ENCODE measurements at regions not wholly inside any gene's neighbourhood (a gene's known extent, or its start where the extent isn't known, plus 50 kb on each side); places are given as distances from the start of the nearest gene placed in this dataset.
"Not testable (repeated sequence)": the region's sequence is repeated elsewhere in the genome, so short reads cannot be mapped to it uniquely, and the experiment has no call there.

GRCh38 chr9:42239445-42240260 lies 56.2 kb downstream of the SPATA31A6 start:
- DNase-seq (ENCODE audit: low read depth): not testable (repeated sequence)

GRCh38 chr9:42240261-42240579 lies 56.8 kb downstream of the SPATA31A6 start:
- not testable (repeated sequence) for DNase-seq (ENCODE audit: low read depth)

DNA sequence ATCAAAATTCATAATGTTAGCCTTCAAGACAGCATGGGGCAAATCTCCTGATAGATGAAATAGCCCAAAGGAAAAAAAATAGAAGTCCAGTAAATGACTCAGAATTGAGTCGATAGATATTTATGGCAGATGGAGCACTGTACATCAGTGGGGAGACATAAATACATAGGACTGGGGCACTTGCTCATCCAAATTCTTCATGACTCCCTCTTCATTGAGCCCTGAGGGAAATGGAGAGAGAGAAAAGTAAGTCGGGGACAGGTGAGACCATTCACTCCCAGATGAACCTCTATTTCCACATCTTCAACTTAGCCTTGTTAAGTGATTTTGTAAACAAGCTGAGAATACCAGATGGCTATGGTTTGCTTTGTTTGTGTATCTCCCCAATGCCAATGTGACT lies 59.8 kb downstream of the SPATA31A6 start:
- not testable (repeated sequence) for DNase-seq (ENCODE audit: low read depth)

DNA sequence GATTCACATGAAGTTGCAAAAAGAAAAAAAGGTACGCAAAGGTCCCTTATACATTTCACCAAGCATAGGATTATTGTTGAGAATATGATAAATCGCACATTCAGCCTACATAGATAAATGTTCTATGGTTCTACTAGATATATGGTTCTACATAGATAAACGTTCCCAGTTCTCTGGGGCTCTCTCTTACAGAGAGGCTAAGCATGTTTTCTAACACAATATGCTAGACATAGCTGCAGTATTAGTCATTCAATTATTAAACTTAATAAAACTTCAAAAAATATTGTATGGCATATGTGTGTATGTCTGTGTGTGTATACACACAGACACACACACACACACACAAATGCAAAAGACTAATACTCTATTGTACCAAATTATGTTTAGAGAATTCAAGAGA lies 60.4 kb downstream of the SPATA31A6 start:
- DNase-seq (ENCODE audit: low read depth): not testable (repeated sequence)

GRCh38 chr9:42268729-42269128 lies 85.3 kb downstream of the SPATA31A6 start:
- DNase-seq (ENCODE audit: low read depth): not testable (repeated sequence)

- DNase-seq (ENCODE audit: low read depth): not testable (repeated sequence)
Observed at GRCh38 chr9:42269171-42269570, 85.7 kb downstream of the SPATA31A6 start.

DNA sequence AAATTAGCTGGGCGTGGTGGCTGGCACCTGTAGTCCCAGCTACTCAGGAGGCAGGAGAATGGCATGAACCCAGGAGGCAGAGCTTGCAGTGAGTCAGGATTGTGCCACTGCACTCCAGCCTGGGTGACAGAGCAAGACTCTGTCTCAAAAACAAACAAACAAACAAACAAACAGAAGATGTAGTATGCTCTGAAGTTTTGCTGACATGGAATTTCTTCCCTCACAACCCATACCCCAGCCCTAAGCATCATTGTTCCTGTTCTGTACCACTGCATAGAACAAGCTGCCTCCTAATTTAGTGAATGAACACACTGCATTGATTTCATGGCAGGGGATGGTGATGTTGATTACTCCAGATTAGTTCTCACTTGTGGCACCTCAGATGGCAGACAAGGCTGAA lies 89.7 kb downstream of the SPATA31A6 start:
- not testable (repeated sequence) for DNase-seq (ENCODE audit: low read depth)

GRCh38 chr9:42275141-42275540 lies 91.7 kb downstream of the SPATA31A6 start:
- DNase-seq (ENCODE audit: low read depth): no peak

DNA sequence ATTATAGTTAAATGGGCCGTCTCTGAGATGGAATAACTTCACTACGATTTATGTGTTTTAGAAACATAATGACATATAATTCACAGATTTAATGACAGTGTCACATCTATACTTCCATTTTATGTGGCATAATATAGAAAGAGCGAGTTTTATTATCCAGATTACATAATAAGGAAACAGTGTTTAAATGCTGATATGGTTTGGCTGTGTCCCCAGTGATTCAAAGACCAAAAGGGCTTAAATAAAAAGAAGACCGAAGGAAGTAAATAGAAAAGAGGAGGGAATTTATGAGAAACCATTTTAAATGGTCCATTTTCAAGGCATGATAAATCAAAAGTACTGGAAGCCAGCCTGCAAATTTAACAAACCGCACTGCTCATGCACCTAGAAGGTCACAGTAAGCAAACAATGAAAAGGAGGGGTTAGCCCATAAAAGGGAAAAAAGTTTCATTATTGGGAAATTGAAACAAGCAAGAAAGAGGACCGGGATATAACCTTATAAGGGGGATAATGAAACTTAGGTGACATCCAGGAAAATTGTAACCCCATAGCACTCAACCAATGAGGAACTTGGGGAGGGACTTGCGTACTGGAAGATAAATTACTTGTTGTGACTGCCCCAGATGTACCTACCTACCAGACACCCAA lies 99.2 kb downstream of the SPATA31A6 start:
- peak; percentile 2 for DNase-seq (ENCODE audit: low read depth)

- not testable (repeated sequence) for DNase-seq (ENCODE audit: low read depth)
Observed at GRCh38 chr9:42283179-42283543, 99.7 kb downstream of the SPATA31A6 start.

DNA sequence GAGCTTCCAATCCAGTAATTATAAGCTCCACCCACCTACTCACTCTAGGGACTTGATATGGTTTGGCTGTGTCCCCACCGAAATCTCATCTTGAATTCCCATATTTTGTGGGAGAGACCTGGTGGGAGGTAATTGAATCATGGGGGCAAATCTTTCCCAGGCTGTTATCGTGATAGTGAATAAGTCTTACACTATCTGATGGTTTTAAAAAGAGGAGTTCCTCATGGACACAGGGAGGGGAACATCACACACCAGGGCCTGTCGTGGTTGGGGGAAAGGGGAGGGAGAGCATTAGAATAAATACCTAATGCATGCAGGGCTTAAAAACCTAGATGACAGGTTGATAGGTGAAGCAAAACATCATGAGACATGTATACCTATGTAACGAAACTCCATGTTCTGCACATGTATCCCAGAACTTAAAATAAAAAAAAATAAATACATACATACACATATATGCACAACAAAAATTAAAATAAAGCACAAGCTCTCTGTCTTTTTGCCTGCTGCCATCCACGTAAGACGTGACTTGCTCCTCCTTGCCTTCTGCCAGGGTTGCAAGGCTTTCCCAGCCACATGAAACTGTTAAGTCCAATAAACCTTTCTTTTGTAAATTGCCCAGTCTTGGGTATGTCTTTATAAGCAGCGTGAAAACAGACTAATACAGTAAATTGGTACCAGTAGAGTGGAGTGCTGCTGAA lies 102.8 kb downstream of the SPATA31A6 start:
- DNase-seq (ENCODE audit: low read depth): not testable (repeated sequence)

DNA sequence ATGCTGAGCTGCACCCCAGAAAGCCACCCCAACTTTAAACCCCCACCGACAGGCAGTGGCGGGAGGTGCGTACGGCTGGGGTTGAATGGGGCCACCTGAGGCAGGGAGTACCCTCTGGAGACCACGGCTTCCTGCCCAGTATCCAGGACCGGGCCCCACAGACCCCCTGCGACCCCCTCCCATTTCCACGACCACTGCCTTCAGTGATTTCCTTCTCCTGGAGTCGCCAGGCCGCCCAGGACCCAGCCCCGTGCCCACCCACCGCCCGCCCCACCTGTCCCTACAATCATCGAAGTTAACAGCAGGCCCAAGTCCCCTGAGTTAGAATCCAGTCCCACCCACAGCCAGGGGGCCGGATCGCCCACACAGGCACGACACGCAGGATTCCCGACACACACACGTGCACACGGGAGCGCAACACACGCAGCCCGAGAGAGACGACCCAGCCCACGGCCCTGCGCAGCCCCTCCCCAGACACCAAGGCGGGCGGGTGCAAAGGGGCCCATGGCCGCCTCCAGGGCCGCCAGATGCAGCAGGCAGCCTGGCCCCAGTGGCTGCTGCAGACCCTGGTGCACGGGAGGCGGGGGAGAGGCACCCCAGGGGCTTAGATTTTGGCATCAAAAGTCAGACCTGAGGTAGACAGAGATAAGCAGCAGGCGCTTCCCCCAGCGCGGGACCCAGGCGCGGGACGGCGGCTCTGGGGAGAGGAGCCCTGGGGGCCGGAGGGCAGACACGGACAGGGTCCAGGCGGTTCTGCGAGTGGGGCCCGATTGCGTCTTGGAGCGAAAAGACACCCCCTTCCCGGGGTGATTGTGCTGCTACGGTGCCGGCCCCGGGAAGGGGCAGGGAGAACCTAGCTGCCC lies 104.8 kb downstream of the SPATA31A6 start:
- not testable (repeated sequence) for DNase-seq (ENCODE audit: low read depth)

DNA sequence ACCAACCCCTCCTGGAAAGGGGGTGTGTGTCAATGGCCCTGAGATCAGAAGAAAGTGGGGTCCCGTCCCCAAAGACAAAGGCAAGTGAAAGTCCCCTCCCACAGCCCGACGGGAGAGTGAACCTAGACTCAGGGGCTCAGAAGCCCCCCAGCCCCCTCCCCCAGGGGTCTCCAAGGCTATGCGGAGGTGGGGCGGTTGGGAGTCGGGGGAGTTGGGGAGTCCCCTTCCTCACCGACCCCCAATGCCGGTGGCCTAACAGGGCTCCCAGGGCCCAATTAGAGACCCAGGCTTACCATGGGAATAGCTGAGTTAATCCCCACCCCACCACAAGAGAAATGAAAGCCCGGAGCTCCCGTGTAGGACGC lies 105.4 kb downstream of the SPATA31A6 start:
- not testable (repeated sequence) for DNase-seq (ENCODE audit: low read depth)

- DNase-seq (ENCODE audit: low read depth): not testable (repeated sequence)
Observed at GRCh38 chr9:42300124-42300523, 116.7 kb downstream of the SPATA31A6 start.

DNA sequence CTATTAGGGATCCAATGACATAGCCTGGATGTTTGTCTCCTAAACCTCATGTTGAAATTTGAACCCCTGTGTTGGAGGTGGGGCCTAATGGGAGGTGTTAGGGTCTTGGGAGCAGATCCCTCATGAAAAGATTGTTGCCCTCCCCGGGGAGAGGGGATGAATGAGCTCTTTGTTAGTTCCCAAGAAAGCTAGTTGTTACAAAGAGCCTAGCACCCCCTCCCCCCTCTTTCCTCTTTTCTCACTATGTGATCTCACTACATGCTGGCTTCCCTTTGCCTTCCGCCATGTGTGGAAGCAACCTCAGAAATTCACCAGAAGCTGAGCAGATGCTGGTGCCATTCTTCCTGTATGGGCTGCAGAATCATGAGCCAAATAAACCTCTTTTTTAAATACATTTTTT lies 123.2 kb downstream of the SPATA31A6 start:
- not testable (repeated sequence) for DNase-seq (ENCODE audit: low read depth)

DNA sequence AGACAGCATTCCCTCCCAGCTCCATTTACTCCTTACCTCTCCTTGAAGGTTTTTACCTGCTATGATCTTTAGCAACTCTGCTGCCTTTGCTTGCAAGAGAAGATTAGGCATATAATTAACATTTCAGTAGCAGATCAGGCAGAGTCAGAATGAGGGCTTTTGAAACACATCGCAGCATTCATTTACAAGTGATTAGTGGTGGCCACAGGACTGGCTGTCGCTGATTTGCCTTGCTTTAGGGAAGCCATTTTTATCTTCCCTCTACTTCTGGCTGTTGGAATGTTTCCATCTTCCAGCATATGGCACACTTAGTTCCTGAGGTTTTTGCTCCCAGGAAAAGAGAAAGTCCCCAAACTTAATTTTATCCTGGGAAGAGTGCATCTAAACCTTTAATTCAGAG lies 124.0 kb downstream of the SPATA31A6 start:
- DNase-seq (ENCODE audit: low read depth): not testable (repeated sequence)

DNA sequence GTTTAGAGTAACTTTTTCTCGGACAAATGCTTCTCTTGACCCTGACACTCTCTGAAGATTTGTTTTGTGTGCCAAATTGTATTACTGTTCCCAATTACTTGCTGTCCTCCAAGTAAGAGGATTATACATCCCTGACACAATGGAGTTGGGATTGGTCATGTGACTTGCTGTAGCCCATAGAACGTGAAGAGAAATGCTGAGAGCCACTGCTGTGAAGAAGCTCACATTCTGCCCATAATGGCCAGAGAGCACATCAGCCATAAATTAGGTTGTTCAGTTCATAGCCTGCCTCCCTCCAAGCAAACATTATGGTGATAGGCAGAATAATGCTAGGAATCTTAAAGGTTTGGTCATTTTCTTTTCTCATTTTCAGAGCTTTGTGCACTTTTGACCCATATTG lies 127.5 kb downstream of the SPATA31A6 start:
- DNase-seq (ENCODE audit: low read depth): not testable (repeated sequence)

GRCh38 chr9:42316026-42316425 lies 132.6 kb downstream of the SPATA31A6 start:
- not testable (repeated sequence) for DNase-seq (ENCODE audit: low read depth)

- not testable (repeated sequence) for DNase-seq (ENCODE audit: low read depth)
Observed at GRCh38 chr9:42317677-42318076, 134.2 kb downstream of the SPATA31A6 start.

DNA sequence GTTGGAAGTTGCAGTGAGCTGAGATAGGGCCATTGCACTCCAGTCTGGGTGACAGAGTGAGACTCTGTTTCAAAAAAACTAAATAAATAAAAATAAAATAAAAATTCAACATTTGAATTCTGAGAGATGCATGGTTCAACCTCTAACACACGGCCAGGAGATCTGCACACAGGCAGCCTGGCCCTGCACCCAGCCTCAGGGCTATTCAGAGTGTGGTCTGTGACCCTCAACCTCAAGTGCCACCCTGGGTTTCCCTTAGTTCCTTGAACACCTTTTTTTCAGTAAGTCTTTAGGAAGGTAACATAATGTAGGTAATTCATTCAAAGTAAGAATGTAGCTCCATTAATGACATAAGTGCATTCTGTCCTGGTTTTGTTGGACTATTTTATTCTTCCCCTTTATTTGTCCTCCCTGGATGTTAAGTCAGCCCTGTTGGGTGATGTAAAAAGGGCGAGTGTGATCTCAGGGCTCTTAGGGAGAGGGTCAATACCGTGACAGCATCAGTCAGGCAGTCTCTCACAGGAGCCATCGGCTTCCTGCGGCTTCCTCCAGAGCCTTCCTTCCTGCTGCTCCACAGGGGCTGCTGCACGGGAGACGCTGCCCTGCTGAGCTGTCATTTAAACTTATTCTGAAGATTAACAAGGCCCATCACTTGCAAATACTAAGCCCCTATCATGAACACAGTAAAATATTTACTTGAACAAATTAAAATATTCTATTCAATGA lies 139.8 kb downstream of the SPATA31A6 start:
- DNase-seq (ENCODE audit: low read depth): not testable (repeated sequence)

GRCh38 chr9:42325142-42325541 lies 141.7 kb downstream of the SPATA31A6 start:
- not testable (repeated sequence) for DNase-seq (ENCODE audit: low read depth)
